Stimulated activated CD4-positive, alpha-beta T cell treated with anti-CD3 and anti-CD28 coated beads, Interleukin-2, amount 100 ng/mL, for 4 hours (primary cell): ENCODE measurements at regions not wholly inside any gene's neighbourhood (a gene's known extent, or its start where the extent isn't known, plus 50 kb on each side); places are given as distances from the start of the nearest gene placed in this dataset.

Experiments used
- DNase-seq: peaks from one replicate; pipeline ENCODE4 v3.0.0-alpha.2; 2020; ENCODE audit warnings: low read depth

DNA sequence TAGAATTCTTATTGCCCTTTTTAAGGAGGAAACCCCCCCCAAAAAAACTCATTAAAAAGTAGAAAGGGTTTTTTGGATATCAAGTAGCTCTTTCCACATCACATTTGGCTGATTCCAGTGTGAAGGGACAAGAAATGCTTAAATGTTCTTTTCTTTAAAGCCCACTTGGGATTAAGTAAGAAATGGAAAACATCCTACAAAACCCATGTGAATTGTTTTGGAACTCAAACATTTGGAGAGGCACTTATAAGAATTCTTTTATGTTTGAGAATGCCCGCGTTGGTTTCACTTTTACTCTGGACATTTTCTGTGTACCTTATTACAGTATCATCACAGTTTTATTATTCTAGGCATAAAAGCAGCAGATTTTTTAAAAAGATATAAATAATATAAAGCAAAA lies 301.1 kb upstream of the ACTBL2 start:
- no peak for DNase-seq

DNA sequence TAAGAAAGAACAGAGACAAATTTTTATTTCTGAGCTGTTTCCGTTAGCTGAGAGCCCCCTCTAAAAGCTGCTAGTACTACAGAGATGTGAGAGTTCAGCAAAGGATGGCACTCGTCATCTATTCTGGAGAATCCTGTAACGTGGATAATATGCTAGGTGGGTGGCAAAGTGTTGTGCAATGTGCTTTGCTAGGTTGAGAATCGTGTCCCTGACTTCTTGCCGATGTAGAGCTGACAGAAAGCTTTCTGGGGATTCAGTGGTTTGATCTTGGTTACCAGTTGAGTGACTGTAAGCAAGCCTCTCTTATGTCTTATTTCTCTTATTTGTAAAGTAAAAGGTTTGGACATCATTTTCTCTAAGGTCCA lies 298.3 kb upstream of the ACTBL2 start:
- no peak for DNase-seq

DNA sequence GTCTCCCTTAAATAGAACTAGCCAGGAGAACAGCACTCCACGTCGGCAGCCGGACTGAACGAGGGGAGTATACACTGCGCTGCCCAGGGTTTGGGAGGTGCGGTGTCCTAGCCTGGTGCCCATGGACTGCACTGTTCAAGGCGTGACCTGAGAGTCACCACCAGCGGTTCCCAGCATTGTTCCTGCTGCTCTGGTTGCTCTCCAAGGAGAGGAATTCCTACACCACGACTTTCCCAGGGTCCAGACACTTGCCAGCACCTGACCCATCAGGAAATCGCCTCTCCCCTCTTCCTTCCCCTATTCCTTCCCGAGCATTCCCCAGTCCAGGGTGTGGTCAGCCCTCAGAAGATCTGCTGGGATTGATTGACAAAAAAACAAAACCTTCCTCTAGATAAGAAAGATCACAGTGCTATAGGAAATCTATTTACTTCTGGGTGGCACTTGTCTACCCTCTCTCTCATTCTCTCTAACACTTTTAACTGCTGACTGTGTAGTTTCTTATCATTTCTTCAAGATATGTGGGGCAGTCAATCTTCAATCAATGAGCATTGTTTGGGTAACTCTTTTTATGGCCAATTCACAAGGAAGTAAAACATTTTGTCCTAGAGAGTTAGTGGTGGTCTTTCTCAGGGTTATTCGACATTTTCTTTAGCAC lies 297.8 kb upstream of the ACTBL2 start:
- no peak for DNase-seq

DNA sequence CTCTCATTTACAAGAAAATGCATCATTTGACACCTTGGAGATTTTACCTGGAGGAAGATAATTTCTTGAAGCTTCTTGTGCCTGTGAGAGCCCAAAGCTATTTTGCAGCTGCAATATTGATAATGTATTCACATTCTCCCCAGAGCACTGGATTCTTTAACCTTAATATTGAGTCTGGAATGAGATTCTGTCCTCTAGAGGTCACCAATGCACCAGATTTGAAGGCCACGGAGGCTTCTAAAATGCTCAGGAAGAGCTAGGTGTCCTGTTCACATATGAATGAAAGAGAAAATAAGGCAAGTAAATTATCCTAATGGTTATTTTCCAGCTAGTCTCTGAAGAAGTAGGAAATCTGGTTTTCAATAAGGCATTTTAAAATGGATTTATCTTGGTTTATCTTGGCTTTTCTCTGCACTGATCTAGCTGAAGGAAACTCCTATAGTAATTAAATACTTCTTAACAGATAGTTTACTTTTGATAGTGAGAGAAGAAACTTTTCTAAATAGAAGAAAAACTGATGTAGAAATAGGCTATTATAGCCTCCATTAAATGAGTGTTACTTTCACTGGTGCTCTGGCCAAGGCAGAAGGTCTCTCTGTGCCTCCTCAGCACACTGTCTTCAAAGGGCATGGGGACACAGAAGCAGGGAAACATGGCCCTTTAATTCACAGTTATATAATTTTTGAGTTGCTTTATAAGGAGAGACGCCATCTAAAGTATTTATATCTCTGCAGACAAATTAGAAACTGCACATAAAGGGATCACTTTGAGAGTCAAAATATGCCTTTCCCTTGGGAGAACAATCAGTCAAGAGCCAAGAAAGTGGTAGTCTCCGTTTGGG lies 297.0 kb upstream of the ACTBL2 start:
- no peak for DNase-seq

DNA sequence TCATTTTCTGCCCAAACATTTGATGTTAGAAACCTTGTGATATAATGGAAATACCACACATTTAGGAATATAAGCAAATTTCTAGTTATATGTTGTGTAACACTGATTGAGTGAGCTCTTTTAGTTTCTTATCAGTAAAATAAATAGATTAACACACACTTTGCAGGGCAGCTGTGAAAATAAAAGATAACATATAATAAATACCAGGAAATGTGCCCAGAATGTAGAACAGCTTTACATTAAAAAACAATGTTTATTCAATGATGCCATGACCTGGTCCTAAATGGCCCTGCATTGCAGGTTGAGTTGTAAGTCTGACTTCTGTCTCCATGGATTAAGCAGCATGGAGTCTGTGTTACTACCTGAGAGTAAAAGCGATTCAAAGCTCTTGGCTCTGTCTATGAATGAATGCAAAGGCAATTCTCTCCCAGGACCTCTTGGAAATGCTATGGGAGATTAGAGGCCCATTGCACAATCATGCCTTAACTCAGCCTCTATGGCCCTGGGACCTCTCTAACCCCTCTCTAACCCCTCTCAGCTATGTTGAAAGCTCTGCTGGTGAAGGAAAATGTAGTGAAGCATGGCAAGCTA lies 296.0 kb upstream of the ACTBL2 start:
- no peak for DNase-seq

DNA sequence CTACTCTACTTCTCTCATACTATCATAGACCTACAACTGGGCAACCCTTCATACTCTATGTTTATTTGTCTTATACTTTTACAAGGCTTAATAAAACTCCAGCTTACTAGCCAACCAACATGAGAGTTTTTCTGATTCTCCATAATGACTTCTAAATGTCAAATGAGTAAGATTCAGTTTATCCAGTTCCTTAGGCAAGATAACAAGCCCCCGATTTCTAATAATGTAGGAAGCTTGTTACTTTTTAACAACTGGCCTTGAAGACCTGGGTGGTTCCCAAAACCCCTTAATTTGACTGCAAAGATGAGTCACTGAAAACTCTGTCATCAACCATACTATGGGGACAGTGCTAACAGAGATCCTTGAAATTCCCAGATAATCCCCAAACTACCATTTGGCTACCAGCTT lies 294.6 kb upstream of the ACTBL2 start:
- DNase-seq, result no peak

GRCh38 chr5:57776035-57776434 lies 293.4 kb upstream of the ACTBL2 start:
- DNase-seq, result no peak

GRCh38 chr5:57774439-57774838 lies 291.8 kb upstream of the ACTBL2 start:
- DNase-seq, result no peak

GRCh38 chr5:57772512-57772911 lies 289.9 kb upstream of the ACTBL2 start:
- no peak for DNase-seq

DNA sequence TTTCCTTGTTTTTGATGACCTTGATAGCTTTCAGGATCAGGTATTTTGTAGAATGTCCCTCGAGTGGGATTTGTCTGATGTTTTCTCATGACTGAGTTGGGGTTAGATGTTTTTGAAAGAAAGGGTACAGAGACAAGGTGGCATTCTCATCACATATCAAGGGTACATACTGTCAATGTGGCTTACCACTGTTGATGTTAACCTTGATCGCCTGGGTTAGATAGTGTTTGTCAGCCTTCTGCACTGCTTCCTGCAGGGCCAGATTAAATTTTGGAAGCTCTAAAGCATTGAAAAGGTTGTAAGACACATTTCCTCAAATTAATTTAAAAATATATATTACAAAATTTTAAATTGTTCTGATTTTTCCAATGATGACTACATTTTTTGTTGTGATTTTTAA lies 287.4 kb upstream of the ACTBL2 start:
- no peak for DNase-seq

- no peak for DNase-seq
Measured at GRCh38 chr5:57768745-57769144, 286.1 kb upstream of the ACTBL2 start.

GRCh38 chr5:57764479-57765089 lies 282.0 kb upstream of the ACTBL2 start:
- no peak for DNase-seq

- DNase-seq, result no peak
Measured at GRCh38 chr5:57761513-57761912, 278.9 kb upstream of the ACTBL2 start.

GRCh38 chr5:57754616-57755015 lies 272.0 kb upstream of the ACTBL2 start:
- DNase-seq, result no peak

GRCh38 chr5:57753446-57753845 lies 270.8 kb upstream of the ACTBL2 start:
- no peak for DNase-seq

GRCh38 chr5:57751710-57752109 lies 269.1 kb upstream of the ACTBL2 start:
- no peak for DNase-seq

- DNase-seq, result no peak
Measured at GRCh38 chr5:57750891-57751290, 268.3 kb upstream of the ACTBL2 start.

GRCh38 chr5:57750282-57750681 lies 267.7 kb upstream of the ACTBL2 start:
- no peak for DNase-seq

GRCh38 chr5:57749396-57749795 lies 266.8 kb upstream of the ACTBL2 start:
- no peak for DNase-seq

GRCh38 chr5:57745700-57746651 lies 263.4 kb upstream of the ACTBL2 start:
- DNase-seq, result no peak

DNA sequence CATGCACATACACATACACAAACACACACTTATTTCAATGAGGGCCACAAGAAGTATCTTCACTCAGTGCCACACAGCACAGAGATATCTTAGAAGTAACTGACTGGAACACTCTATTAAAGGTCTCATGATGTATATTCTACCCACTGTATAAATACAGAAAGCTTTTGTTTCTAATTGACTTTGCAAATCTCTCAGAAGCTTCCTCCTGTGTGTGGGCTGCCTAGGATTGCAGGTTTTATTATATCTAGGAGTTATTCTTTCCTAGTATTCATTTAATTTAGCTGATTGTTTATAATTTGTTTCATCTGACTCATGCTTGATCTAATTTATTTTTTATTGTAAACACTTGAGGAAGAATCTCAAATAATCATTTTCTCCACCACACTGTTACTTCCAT lies 262.4 kb upstream of the ACTBL2 start:
- no peak for DNase-seq

GRCh38 chr5:57741336-57741735 lies 258.7 kb upstream of the ACTBL2 start:
- no peak for DNase-seq
